ENCODE measurements at regions not wholly inside any gene's neighbourhood (a gene's known extent, or its start where the extent isn't known, plus 50 kb on each side); places are given as distances from the start of the nearest gene placed in this dataset.

- H3K4me1 ChIP-seq = no peaks in the 10 kb centered on the region
- no peak for DNase-seq
- no peak overlapping the region for H3K4me3 ChIP-seq (replicated peaks in 1 of 3)
- H3K9me3 ChIP-seq = no peaks in the 10 kb centered on the region
- 77 to 84% methylated on average over 1 of the region's 1 CpG for WGBS, 2 donors
- H3K27me3 ChIP-seq = no peaks in the 10 kb centered on the region
- intact Hi-C loops (cut with DNase I) = no loop called here
- no peaks in the 10 kb centered on the region for H3K36me3 ChIP-seq
- no peak for TF ChIP-seq CTCF (IDR thresholded peaks at IDR 0.05)
- no peak for TF ChIP-seq POLR2A (IDR thresholded peaks at IDR 0.05)
- H3K27ac ChIP-seq = no peak overlapping the region
Observed at GRCh38 chr5:117417501-117417900, 842.9 kb upstream of the SEMA6A start.

- H3K4me3 ChIP-seq (replicated peaks in 1 of 3) = no peak overlapping the region
- no peaks in the 10 kb centered on the region for H3K9me3 ChIP-seq
- no peaks in the 10 kb centered on the region for H3K27me3 ChIP-seq
- no peaks in the 10 kb centered on the region for H3K36me3 ChIP-seq
- no peak overlapping the region for H3K27ac ChIP-seq
- 86 to 94% methylated on average over 1 of the region's 1 CpG for WGBS, 2 donors
- DNase-seq = no peak
- intact Hi-C loops (cut with DNase I) = no loop called here
- H3K4me1 ChIP-seq = no peaks in the 10 kb centered on the region
- TF ChIP-seq POLR2A (IDR thresholded peaks at IDR 0.05) (no peak), CTCF (IDR thresholded peaks at IDR 0.05) (no peak)
Observed at GRCh38 chr5:117414926-117415325, 840.3 kb upstream of the SEMA6A start.

GRCh38 chr5:117411701-117412100 is 837.1 kb upstream of the SEMA6A start:
- no peaks in the 10 kb centered on the region for H3K36me3 ChIP-seq
- no peaks in the 10 kb centered on the region for H3K27me3 ChIP-seq
- H3K4me1 ChIP-seq = no peaks in the 10 kb centered on the region
- H3K4me3 ChIP-seq (replicated peaks in 1 of 3) = no peak overlapping the region
- TF ChIP-seq CTCF (IDR thresholded peaks at IDR 0.05) (no peak), POLR2A (IDR thresholded peaks at IDR 0.05) (no peak)
- H3K27ac ChIP-seq = no peak overlapping the region
- intact Hi-C loops (cut with DNase I) = no loop called here
- DNase-seq = no peak
- H3K9me3 ChIP-seq = no peaks in the 10 kb centered on the region

- no peak for TF ChIP-seq POLR2A (IDR thresholded peaks at IDR 0.05)
- WGBS, 2 donors = 93 to 96% methylated on average over 2 of the region's 2 CpGs
- intact Hi-C loops (cut with DNase I) = no loop called here
- Histone ChIP-seq H3K36me3 (no peaks in the 10 kb centered on the region), H3K9me3 (no peaks in the 10 kb centered on the region), H3K27ac (no peak overlapping the region), H3K4me3 (replicated peaks in 1 of 3) (no peak overlapping the region), H3K4me1 (no peaks in the 10 kb centered on the region), H3K27me3 (no peaks in the 10 kb centered on the region)
- DNase-seq = no peak
Observed at GRCh38 chr5:117405197-117405596, 830.6 kb upstream of the SEMA6A start.

GRCh38 chr5:117394506-117395157 is 820.0 kb upstream of the SEMA6A start:
- TF ChIP-seq POLR2A (IDR thresholded peaks at IDR 0.05) = no peak
- TF ChIP-seq CTCF (IDR thresholded peaks at IDR 0.05) = no peak
- H3K4me1 ChIP-seq = no peaks in the 10 kb centered on the region
- H3K36me3 ChIP-seq = no peaks in the 10 kb centered on the region
- no peak for DNase-seq
- WGBS, 2 donors = 73 to 76% methylated on average over 6 of the region's 6 CpGs
- H3K4me3 ChIP-seq (replicated peaks in 1 of 3) = no peak overlapping the region
- H3K27me3 ChIP-seq = no peaks in the 10 kb centered on the region
- H3K27ac ChIP-seq = no peak overlapping the region
- intact Hi-C loops (cut with DNase I) = no loop called here
- no peaks in the 10 kb centered on the region for H3K9me3 ChIP-seq

- H3K27ac ChIP-seq = no peak overlapping the region
- no peak for DNase-seq
- intact Hi-C loops (cut with DNase I) = no loop called here
- H3K9me3 ChIP-seq = no peaks in the 10 kb centered on the region
- TF ChIP-seq CTCF (IDR thresholded peaks at IDR 0.05) (no peak), POLR2A (IDR thresholded peaks at IDR 0.05) (no peak)
- no peak overlapping the region for H3K4me3 ChIP-seq (replicated peaks in 1 of 3)
- H3K27me3 ChIP-seq = no peaks in the 10 kb centered on the region
- no peaks in the 10 kb centered on the region for H3K4me1 ChIP-seq
- H3K36me3 ChIP-seq = no peaks in the 10 kb centered on the region
- 86 to 87% methylated on average over 2 of the region's 2 CpGs for WGBS, 2 donors
Observed at GRCh38 chr5:117393125-117393524, 818.5 kb upstream of the SEMA6A start.

Data from thyroid gland (tissue), 4 donors.